ENCODE measurements at regions not wholly inside any gene's neighbourhood (a gene's known extent, or its start where the extent isn't known, plus 50 kb on each side); places are given as distances from the start of the nearest gene placed in this dataset.

DNA sequence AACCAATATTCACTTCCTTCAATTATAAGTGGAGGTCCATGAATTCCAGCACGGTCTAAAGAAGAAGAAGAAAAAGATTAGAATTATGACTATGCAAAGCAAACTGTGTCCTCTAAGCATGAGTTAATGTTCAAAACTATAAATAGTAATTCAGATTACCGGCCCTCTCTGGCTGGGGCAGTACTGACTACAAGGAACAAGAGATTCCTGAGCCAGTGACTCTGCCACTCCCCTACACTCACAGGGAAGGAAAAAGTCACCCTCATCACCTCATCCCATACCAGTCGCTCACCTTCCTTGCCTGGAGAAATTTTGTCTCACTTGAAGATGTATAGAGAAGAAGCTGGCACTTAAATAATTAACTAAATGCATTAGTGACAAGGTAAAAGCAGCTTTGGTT, 56.5 kb upstream of the CD302 start:
- TF ChIP-seq, protein P1, sequence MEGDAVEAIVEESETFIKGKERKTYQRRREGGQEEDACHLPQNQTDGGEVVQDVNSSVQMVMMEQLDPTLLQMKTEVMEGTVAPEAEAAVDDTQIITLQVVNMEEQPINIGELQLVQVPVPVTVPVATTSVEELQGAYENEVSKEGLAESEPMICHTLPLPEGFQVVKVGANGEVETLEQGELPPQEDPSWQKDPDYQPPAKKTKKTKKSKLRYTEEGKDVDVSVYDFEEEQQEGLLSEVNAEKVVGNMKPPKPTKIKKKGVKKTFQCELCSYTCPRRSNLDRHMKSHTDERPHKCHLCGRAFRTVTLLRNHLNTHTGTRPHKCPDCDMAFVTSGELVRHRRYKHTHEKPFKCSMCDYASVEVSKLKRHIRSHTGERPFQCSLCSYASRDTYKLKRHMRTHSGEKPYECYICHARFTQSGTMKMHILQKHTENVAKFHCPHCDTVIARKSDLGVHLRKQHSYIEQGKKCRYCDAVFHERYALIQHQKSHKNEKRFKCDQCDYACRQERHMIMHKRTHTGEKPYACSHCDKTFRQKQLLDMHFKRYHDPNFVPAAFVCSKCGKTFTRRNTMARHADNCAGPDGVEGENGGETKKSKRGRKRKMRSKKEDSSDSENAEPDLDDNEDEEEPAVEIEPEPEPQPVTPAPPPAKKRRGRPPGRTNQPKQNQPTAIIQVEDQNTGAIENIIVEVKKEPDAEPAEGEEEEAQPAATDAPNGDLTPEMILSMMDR (IDR thresholded peaks at IDR 0.05): no peak
- TF ChIP-seq POLR2AphosphoS5 (IDR thresholded peaks at IDR 0.05; ENCODE audit: insufficient read depth in 1 of 2, low read depth in 1 of 2): no peak

Measured in vagina (tissue), 2 donors.